Kidney epithelial cell (primary cell): ENCODE measurements at regions not wholly inside any gene's neighbourhood (a gene's known extent, or its start where the extent isn't known, plus 50 kb on each side); places are given as distances from the start of the nearest gene placed in this dataset.

Source experiments
- DNase-seq: peaks from one replicate; pipeline ENCODE4 v3.0.0-alpha.2; 2010; ENCODE audit warnings: low read depth
- H3K27me3 ChIP-seq: 2 replicates; pipeline ENCODE4 v1.6.0; 2011; ENCODE audit warnings: low read length; ENCODE audit not compliant: control insufficient read depth, insufficient read depth
- H3K36me3 ChIP-seq: 2 replicates; pipeline ENCODE4 v1.5.1; 2011; ENCODE audit warnings: low read length; ENCODE audit not compliant: control insufficient read depth, insufficient read depth
- H3K4me3 ChIP-seq: 2 replicates; pipeline ENCODE4 v1.5.1; 2011; ENCODE audit warnings: low read depth, mild to moderate bottlenecking, control low read depth, low read length
- CTCF ChIP-seq: IDR thresholded peaks from 2 replicates; pipeline ENCODE4 v1.5.1; 2011; ENCODE audit warnings: mild to moderate bottlenecking, moderate library complexity, low read length, control low read depth, inconsistent platforms; ENCODE audit not compliant: insufficient read depth, poor library complexity, severe bottlenecking

- no peak overlapping the region for H3K4me3 ChIP-seq
- DNase-seq = no peak
- H3K27me3 ChIP-seq = no peaks in the 10 kb centered on the region
- no peak for TF ChIP-seq CTCF
- no peaks in the 10 kb centered on the region for H3K36me3 ChIP-seq
Observed at GRCh38 chr12:66733321-66733720, 54.4 kb upstream of the GRIP1 start.

- Histone ChIP-seq H3K27me3 (no peaks in the 10 kb centered on the region), H3K36me3 (no peaks in the 10 kb centered on the region), H3K4me3 (no peak overlapping the region)
- DNase-seq = no peak
- no peak for TF ChIP-seq CTCF
Observed at GRCh38 chr12:66733839-66734238, 55.0 kb upstream of the GRIP1 start.

- H3K4me3 ChIP-seq = no peak overlapping the region
- no peaks in the 10 kb centered on the region for H3K27me3 ChIP-seq
- H3K36me3 ChIP-seq = no peaks in the 10 kb centered on the region
- DNase-seq = no peak
- TF ChIP-seq CTCF = no peak
Observed at GRCh38 chr12:66735275-66735674, 56.4 kb upstream of the GRIP1 start.

GRCh38 chr12:66736931-66737330 is 58.1 kb upstream of the GRIP1 start:
- no peak overlapping the region for H3K4me3 ChIP-seq
- no peak for TF ChIP-seq CTCF
- no peaks in the 10 kb centered on the region for H3K36me3 ChIP-seq
- H3K27me3 ChIP-seq = no peaks in the 10 kb centered on the region
- no peak for DNase-seq

GRCh38 chr12:66739266-66739665 is 60.4 kb upstream of the GRIP1 start:
- no peak for TF ChIP-seq CTCF
- Histone ChIP-seq H3K36me3 (no peaks in the 10 kb centered on the region), H3K27me3 (no peaks in the 10 kb centered on the region), H3K4me3 (no peak overlapping the region)
- DNase-seq = no peak

GRCh38 chr12:66739940-66740651 is 61.2 kb upstream of the GRIP1 start:
- no peak for TF ChIP-seq CTCF
- Histone ChIP-seq H3K36me3 (no peaks in the 10 kb centered on the region), H3K27me3 (no peaks in the 10 kb centered on the region), H3K4me3 (no peak overlapping the region)
- no peak for DNase-seq
